ENCODE measurements at regions not wholly inside any gene's neighbourhood (a gene's known extent, or its start where the extent isn't known, plus 50 kb on each side); places are given as distances from the start of the nearest gene placed in this dataset.

DNA sequence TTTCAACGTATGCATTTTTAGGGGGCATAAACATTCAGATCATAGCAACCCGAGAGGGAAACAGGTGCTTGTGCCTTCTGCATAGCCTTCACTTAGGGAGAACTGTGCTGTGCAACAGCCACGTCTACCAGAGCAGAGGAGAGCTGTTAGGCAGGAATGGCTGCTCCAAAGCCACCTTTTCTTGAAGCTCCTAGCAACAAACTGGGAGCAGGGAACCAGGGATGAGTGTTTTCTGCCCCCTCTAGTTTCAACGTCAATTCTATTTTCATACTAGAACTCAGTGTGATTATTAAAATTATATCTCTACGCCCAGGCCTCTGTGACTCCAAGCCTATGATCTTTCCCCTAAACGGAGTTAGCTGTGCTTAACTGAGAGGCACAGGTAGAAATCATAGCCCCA, 290.0 kb downstream of the HAPSTR1 start:
- WGBS, 2 donors: 75 to 87% methylated on average over 6 of the region's 6 CpGs
- no peak for TF ChIP-seq POLR2A (IDR thresholded peaks at IDR 0.05)
- TF ChIP-seq, protein P1, sequence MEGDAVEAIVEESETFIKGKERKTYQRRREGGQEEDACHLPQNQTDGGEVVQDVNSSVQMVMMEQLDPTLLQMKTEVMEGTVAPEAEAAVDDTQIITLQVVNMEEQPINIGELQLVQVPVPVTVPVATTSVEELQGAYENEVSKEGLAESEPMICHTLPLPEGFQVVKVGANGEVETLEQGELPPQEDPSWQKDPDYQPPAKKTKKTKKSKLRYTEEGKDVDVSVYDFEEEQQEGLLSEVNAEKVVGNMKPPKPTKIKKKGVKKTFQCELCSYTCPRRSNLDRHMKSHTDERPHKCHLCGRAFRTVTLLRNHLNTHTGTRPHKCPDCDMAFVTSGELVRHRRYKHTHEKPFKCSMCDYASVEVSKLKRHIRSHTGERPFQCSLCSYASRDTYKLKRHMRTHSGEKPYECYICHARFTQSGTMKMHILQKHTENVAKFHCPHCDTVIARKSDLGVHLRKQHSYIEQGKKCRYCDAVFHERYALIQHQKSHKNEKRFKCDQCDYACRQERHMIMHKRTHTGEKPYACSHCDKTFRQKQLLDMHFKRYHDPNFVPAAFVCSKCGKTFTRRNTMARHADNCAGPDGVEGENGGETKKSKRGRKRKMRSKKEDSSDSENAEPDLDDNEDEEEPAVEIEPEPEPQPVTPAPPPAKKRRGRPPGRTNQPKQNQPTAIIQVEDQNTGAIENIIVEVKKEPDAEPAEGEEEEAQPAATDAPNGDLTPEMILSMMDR (IDR thresholded peaks at IDR 0.05): no peak

DNA sequence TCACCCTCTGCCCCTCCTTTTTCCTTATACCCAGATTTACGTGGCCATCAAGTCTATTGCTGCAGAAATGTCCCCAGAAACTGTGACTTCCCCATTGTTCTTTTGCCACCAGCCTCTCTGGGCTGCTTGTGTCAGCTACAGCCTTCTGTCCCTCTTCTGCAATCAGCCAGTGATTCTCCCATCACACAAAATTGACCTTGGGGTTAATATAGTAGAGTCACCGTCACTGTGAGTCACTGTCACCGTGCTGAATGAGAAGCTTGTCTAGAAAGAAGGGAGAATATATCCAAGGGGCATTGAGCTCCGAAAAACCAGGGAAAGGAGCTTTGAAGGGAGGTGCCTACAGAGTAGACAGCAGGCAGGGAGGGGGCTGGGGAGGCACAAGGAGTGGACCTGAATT, 290.5 kb downstream of the HAPSTR1 start:
- Histone ChIP-seq H3K36me3 (no peaks in the 10 kb centered on the region), H3K4me1 (no peaks in the 10 kb centered on the region), H3K27me3 (no peaks in the 10 kb centered on the region), H3K9me3 (no peaks in the 10 kb centered on the region), H3K27ac (no peak overlapping the region), H3K4me3 (replicated peaks in 1 of 3) (no peak overlapping the region)
- 75 to 77% methylated on average over 4 of the region's 4 CpGs for WGBS, 2 donors
- no peak for DNase-seq
- TF ChIP-seq POLR2A (IDR thresholded peaks at IDR 0.05): no peak
- TF ChIP-seq, protein P1 (IDR thresholded peaks at IDR 0.05): no peak
- intact Hi-C loops (cut with DNase I): no loop called here

More for the DNA sequence above, 290.0 kb downstream of the HAPSTR1 start:
- no peak overlapping the region for H3K27ac ChIP-seq
- no peak overlapping the region for H3K4me3 ChIP-seq (replicated peaks in 1 of 3)
- no peaks in the 10 kb centered on the region for H3K4me1 ChIP-seq
- DNase-seq: no peak
- intact Hi-C loops (cut with DNase I): no loop called here
- no peaks in the 10 kb centered on the region for H3K9me3 ChIP-seq
- no peaks in the 10 kb centered on the region for H3K36me3 ChIP-seq
- H3K27me3 ChIP-seq: no peaks in the 10 kb centered on the region

DNA sequence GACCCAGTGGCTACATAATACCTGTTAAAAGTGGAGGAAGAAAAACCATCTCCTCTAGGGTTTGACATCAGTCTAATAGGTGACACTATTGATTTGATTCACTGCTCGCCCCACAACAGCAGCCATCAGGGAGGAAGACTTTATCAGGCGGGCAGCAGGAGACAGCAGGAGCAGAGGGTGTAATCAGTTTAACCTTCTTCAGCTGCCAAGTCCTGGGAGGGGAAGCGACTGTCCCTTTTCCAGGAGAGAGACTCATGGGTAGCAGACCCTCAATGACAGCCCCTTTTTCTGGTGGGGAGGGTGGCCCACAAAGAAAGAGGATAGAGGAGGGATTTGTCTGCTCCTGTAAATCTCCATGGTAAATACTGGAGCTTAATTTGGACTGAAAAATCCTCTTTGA, 291.8 kb downstream of the HAPSTR1 start:
- Histone ChIP-seq H3K9me3 (no peaks in the 10 kb centered on the region), H3K27me3 (no peaks in the 10 kb centered on the region), H3K27ac (no peak overlapping the region), H3K4me1 (no peaks in the 10 kb centered on the region), H3K4me3 (replicated peaks in 1 of 3) (no peak overlapping the region), H3K36me3 (no peaks in the 10 kb centered on the region)
- no peak for DNase-seq
- TF ChIP-seq, protein P1 (IDR thresholded peaks at IDR 0.05): no peak
- no peak for TF ChIP-seq POLR2A (IDR thresholded peaks at IDR 0.05)
- WGBS, 2 donors: 58 to 74% methylated on average over 3 of the region's 3 CpGs
- intact Hi-C loops (cut with DNase I): no loop called here

DNA sequence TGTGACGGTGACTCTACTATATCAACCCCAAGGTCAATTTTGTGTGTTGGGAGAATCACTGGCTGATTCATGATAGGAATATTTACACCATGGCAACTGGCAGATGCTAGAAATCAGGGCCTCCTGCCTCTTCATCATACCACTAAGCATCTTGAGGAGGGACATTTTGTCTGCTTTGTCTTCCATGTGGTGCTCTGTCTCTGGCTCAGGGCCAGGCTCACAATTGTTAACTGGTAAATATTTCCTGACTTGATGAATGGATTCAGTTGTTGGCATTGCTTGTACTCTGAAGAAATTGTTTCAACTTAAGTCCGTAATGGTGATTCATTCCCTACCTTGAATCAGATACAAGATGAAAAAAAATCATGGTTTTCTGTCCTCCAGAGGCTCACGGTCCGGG, 292.7 kb downstream of the HAPSTR1 start:
- DNase-seq: no peak
- intact Hi-C loops (cut with DNase I): no loop called here
- no peak overlapping the region for H3K27ac ChIP-seq
- H3K27me3 ChIP-seq: no peaks in the 10 kb centered on the region
- no peak for TF ChIP-seq POLR2A (IDR thresholded peaks at IDR 0.05)
- TF ChIP-seq, protein P1 (IDR thresholded peaks at IDR 0.05): no peak
- H3K4me3 ChIP-seq (replicated peaks in 1 of 3): no peak overlapping the region
- no peaks in the 10 kb centered on the region for H3K36me3 ChIP-seq
- H3K9me3 ChIP-seq: no peaks in the 10 kb centered on the region
- H3K4me1 ChIP-seq: no peaks in the 10 kb centered on the region
- 69 to 84% methylated on average over 4 of the region's 4 CpGs for WGBS, 2 donors

DNA sequence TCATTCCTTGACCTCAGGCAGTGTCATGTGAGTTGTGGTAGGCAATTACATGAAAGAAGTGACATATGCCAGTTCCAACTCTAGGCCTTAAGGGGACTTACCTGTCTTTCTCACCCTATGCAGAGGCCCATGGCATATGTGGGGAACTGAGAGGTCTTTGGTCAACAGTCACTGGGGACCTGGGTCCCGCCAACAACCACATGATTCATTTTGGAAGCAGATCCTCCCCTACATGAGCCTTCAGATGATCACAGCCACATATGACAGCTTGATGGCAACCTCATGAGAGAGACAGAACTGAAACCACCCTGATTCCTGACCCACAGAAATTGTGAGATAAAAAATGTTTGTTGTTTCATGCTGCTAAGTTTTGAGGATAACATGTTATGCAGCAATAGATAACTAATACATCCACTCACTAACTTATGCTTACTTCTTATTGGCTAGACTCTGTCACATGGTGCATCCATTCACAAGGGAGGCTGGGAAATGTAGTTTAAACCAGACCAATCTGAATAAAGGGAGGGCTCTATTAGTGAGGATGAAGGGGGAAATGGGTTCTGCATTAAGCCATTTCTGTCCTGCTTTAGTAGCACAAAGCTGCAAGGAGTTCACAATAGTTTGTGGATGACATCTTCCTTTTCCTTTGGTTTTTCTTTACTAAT, 298.2 kb downstream of the HAPSTR1 start:
- Histone ChIP-seq H3K36me3 (no peaks in the 10 kb centered on the region), H3K9me3 (no peaks in the 10 kb centered on the region), H3K27ac (no peak overlapping the region), H3K4me3 (replicated peaks in 1 of 3) (no peak overlapping the region), H3K4me1 (no peaks in the 10 kb centered on the region), H3K27me3 (no peaks in the 10 kb centered on the region)
- TF ChIP-seq POLR2A (IDR thresholded peaks at IDR 0.05): no peak
- TF ChIP-seq, protein P1 (IDR thresholded peaks at IDR 0.05): no peak
- no peak for DNase-seq
- 87 to 100% methylated on average over 1 of the region's 1 CpG for WGBS, 2 donors
- intact Hi-C loops (cut with DNase I): no loop called here

All from thyroid gland (tissue), 4 donors.